Kidney (tissue), 13 donors: ENCODE measurements at regions not wholly inside any gene's neighbourhood (a gene's known extent, or its start where the extent isn't known, plus 50 kb on each side); places are given as distances from the start of the nearest gene placed in this dataset.
A peak's percentile ranks its signal among the peaks of the same experiment; 100 is the strongest.

ENCODE experiments used
- DNase-seq, 5 donors: peaks; one replicate each; pipeline ENCODE4 v3.0.0-alpha.2; 2013 to 2020
- FAIRE-seq: peaks from 2 replicates; lab custom pipeline; 2012; peaks lifted over from hg19 to GRCh38; lab: Jason Lieb, UNC
- H3K27ac ChIP-seq, 2 donors: one replicate each; pipeline ENCODE4 v1.7.0; 2013; ENCODE audit warnings: low read depth in 2 of 2, low read length in 2 of 2, inconsistent platforms in 1 of 2
- H3K27me3 ChIP-seq: one replicate; pipeline ENCODE4 v1.7.1; 2013; ENCODE audit warnings: low read length, inconsistent platforms; ENCODE audit not compliant: control insufficient read depth, insufficient read depth
- H3K36me3 ChIP-seq, 3 donors: one replicate each; pipeline versions ENCODE4 v1.7.0 to v1.7.1; 2013; ENCODE audit warnings: low read length in 3 of 3, control low read depth in 1 of 3, inconsistent platforms in 1 of 3; ENCODE audit not compliant: insufficient read depth in 3 of 3, control insufficient read depth in 2 of 3
- H3K4me1 ChIP-seq, 3 donors: one replicate each; pipeline versions ENCODE4 v1.7.0 to v1.7.1; 2013; ENCODE audit warnings: low read length in 3 of 3, inconsistent platforms in 1 of 3, low read depth in 1 of 3; ENCODE audit not compliant: control insufficient read depth in 2 of 3, insufficient read depth in 2 of 3
- H3K4me3 ChIP-seq, 3 donors: one replicate each; pipeline versions ENCODE4 v1.7.0 to v1.8.1; 2013; ENCODE audit warnings: low read length in 3 of 3, control low read depth in 1 of 3, inconsistent platforms in 1 of 3
- H3K9ac ChIP-seq, 3 donors: one replicate each; pipeline versions ENCODE4 v1.7.0 to v1.7.1; 2013; ENCODE audit warnings: low read length in 3 of 3, control low read depth in 1 of 3, inconsistent platforms in 1 of 3
- H3K9me3 ChIP-seq, 3 donors: one replicate each; pipeline versions ENCODE4 v1.7.0 to v1.7.1; 2013; ENCODE audit warnings: low read length in 3 of 3, control low read depth in 1 of 3, inconsistent platforms in 1 of 3; ENCODE audit not compliant: control insufficient read depth in 2 of 3, insufficient read depth in 1 of 3
- CTCF ChIP-seq: IDR thresholded peaks from 3 replicates; pipeline ENCODE4 v1.5.1; 2012; ENCODE audit warnings: mild to moderate bottlenecking, moderate library complexity, borderline replicate concordance; ENCODE audit not compliant: insufficient read depth; ENCODE audit errors: extremely low read depth
- intact Hi-C: fragments of 100-400 bp; cut with DNase I; formaldehyde crosslinking; loops from one replicate; pipeline ENCODE4 v1.11.1; 2022
- donor health status: control.
- donor health status: control.
- donor health status: control.
- donor health status: control.
- donor health status: control.
- donor health status: DM: yes; HTN: yes; CAD: no.
- donor health status: Normal renal cell carcinoma (clear cell type).

GRCh38 chr1:232880354-232880753, 70.1 kb upstream of the NTPCR start:
- H3K4me1 ChIP-seq = no peaks in the 10 kb centered on the region
- H3K36me3 ChIP-seq = no peaks in the 10 kb centered on the region
- no peak overlapping the region for H3K27ac ChIP-seq
- DNase-seq (peak in 1 of 5 donors; percentile 22), FAIRE-seq (no peak)
- peak; percentile 15 for TF ChIP-seq CTCF
- no peaks in the 10 kb centered on the region for H3K27me3 ChIP-seq
- no peak overlapping the region for H3K9ac ChIP-seq
- no peak overlapping the region for H3K4me3 ChIP-seq
- H3K9me3 ChIP-seq = no peaks in the 10 kb centered on the region
- intact Hi-C loops = no loop called here

- TF ChIP-seq CTCF = no peak
- no peak for DNase-seq
- H3K9me3 ChIP-seq = no peaks in the 10 kb centered on the region
- no peaks in the 10 kb centered on the region for H3K36me3 ChIP-seq
- H3K27me3 ChIP-seq = no peaks in the 10 kb centered on the region
- H3K4me3 ChIP-seq = no peak overlapping the region
- no peaks in the 10 kb centered on the region for H3K4me1 ChIP-seq
- H3K27ac ChIP-seq = no peak overlapping the region
- intact Hi-C loops = no loop called here
- no peak for FAIRE-seq
- H3K9ac ChIP-seq = no peak overlapping the region
These were observed 66.3 kb upstream of the NTPCR start for GRCh38 chr1:232883992-232884661.

GRCh38 chr1:232886271-232886670, 64.1 kb upstream of the NTPCR start:
- intact Hi-C loops = no loop called here
- no peak for FAIRE-seq
- no peak for DNase-seq
- no peaks in the 10 kb centered on the region for H3K27me3 ChIP-seq
- H3K9ac ChIP-seq = no peak overlapping the region
- H3K27ac ChIP-seq = no peak overlapping the region
- no peaks in the 10 kb centered on the region for H3K36me3 ChIP-seq
- no peaks in the 10 kb centered on the region for H3K4me1 ChIP-seq
- H3K9me3 ChIP-seq = no peaks in the 10 kb centered on the region
- H3K4me3 ChIP-seq = no peak overlapping the region
- TF ChIP-seq CTCF = no peak
